ENCODE measurements at regions not wholly inside any gene's neighbourhood (a gene's known extent, or its start where the extent isn't known, plus 50 kb on each side); places are given as distances from the start of the nearest gene placed in this dataset.

GRCh38 chr15:45743426-45744235 is 108.8 kb downstream of the SQOR start:
- DNase-seq (ENCODE audit: low read depth) = no peak

DNA sequence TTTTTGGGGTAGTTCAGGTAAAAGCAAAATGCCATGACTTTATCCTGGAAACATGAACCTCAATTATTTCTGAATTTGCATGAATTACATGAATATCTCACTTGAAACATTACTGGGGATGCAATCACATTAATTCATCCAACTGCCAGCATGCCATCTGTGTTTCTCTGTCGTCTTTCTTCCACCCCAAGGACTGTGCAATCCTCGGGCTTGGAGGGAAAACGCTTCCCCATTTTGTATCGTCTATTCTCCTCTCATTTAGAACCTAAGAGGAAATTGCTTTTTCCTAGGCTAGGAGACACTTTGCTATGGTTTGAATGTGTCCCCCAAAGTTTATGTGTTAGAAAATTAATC is 109.4 kb downstream of the SQOR start:
- DNase-seq (ENCODE audit: low read depth) = no peak

DNA sequence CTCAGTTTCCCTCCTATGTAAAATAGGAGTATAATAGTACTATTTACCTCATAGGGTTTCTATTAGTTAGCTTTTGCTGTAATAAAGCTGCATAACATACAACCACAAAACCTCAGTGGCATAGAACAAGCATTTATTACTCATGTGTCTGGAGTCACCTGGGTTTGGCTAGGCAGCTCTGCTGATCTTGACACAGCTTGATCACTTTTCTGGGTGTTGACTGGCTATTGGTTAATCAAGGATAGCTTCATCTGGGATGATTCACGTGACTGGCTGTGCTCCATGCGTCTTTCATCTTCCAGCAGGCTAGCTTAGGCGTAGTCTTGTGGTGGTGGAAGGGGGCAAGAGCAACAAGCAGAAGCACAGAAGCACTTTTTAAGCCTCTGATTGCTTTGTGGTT is 112.6 kb downstream of the SQOR start:
- DNase-seq (ENCODE audit: low read depth) = no peak

DNA sequence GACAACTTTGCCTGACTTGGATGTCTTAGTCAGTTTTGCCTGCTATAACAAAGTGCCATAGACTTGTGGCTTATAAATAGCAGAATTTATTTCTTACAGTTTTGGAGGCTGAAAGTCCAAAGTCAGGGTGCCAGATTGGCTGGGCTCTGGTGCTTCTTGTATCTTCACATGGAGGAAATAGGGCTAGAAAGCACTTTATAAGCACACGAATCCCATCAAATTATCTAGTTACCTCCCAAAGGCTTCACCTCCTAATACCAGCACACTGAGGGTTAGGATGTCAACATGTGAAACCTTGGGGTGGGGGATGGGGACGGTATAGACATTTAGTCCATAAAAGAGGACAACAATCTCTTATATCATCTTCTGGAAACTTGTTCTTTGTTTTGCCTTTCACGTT is 116.8 kb downstream of the SQOR start:
- no peak for DNase-seq (ENCODE audit: low read depth)

- no peak for DNase-seq (ENCODE audit: low read depth)
These were observed 125.1 kb downstream of the SQOR start for GRCh38 chr15:45759936-45760335.

GRCh38 chr15:45762726-45763125 is 127.9 kb downstream of the SQOR start:
- DNase-seq (ENCODE audit: low read depth) = no peak

- DNase-seq (ENCODE audit: low read depth) = no peak
These were observed 128.5 kb downstream of the SQOR start for GRCh38 chr15:45763170-45763869.

DNA sequence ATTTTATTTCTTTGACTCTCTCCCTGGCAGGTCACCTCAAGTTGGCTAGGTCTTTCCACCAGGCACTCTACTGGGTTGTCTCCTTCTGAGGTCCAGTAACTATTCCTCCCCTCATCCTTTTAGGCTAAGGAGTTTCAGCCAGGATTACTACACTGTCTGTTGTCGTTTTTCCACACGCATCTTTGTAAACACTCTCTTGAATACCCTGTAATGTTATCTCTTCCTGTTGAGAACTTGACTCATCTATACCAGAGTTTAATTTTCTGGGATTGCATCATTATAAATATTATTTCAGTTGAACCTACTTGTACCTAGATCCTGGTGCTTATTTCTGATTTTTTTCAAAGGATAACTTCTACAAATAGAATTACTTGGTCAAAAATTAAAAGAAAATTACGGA is 138.3 kb downstream of the SQOR start:
- no peak for DNase-seq (ENCODE audit: low read depth)

DNA sequence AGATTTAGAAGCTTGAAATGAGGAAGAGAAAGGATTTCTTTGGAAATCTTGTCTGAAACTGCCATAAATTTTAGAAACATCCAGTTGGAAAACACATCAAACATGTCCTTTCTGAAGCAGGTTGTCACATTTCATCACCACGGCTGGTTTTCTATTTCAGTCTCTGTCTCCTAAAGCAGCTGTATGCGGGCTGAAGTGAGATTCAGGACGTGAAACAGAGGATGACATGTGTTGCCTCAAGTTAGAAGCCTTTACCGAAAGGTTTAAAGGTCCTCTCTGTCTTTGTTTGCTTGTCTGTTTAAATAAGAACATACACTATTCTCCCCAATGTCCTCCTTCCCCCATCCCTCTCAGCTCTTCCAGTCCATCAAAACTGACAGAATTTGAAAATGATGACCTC is 141.9 kb downstream of the SQOR start:
- no peak for DNase-seq (ENCODE audit: low read depth)

GRCh38 chr15:45777781-45778180 is 143.0 kb downstream of the SQOR start:
- DNase-seq (ENCODE audit: low read depth) = no peak

DNA sequence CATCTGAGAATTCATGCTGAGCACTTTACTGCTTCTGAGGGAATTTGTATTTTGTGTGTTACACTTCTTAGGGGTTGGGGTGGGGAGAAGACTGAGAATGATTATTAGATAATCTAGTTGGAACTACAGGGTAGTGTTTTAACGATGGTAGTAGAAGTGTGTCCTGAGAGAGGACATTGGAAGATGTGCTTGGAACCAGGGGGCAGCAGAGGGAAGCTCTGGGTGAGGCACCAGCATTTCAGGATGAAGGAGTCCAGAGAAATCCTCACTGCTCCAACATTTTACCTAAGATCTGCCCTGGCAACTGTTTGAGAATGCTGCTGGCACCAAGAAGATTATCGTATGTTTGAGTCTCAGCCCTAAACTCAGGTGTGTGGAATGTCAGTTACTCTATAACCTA is 145.5 kb downstream of the SQOR start:
- DNase-seq (ENCODE audit: low read depth) = no peak

GRCh38 chr15:45784656-45785055 is 149.8 kb downstream of the SQOR start:
- no peak for DNase-seq (ENCODE audit: low read depth)

DNA sequence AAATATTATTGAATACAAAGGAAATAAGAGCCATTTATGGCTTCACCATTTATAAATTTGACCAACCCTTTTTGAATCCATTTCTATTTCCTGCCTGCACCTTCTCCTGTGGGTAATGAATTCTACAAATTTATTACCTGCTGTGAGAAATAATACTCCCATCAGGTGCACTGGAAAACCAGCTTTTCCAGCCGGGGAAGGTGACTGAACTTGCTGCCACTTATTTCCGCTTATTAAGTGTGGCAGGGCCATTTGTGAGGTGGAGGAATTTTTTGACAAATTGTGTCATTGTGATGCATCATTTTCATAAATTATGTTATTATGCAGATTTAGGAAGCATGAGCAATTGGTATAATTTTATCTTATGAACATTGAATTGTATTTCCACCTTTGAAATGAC is 151.1 kb downstream of the SQOR start:
- DNase-seq (ENCODE audit: low read depth) = no peak

- DNase-seq (ENCODE audit: low read depth) = no peak
These were observed 155.6 kb downstream of the SQOR start for GRCh38 chr15:45790325-45790943.

DNA sequence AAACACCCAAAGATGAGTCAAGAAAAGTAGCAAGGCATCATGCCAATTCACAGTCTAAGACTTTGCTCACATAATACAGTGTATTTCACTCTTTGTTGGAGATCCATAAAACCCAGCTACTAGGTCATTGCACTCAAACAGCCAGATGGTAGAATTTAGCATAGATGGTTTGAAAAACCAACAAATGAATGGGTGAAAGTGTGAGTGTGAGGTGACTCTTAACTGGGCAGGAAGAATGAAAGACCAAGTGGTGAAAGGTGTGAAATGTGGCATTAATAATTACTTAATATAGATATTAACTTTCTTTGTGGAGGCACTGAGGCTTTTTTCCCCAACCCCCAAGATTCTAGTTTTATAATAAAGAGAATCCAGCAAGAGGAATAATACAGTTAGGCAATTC is 159.5 kb downstream of the SQOR start:
- no peak for DNase-seq (ENCODE audit: low read depth)

GRCh38 chr15:45794712-45795439 is 160.0 kb downstream of the SQOR start:
- DNase-seq (ENCODE audit: low read depth) = no peak

DNA sequence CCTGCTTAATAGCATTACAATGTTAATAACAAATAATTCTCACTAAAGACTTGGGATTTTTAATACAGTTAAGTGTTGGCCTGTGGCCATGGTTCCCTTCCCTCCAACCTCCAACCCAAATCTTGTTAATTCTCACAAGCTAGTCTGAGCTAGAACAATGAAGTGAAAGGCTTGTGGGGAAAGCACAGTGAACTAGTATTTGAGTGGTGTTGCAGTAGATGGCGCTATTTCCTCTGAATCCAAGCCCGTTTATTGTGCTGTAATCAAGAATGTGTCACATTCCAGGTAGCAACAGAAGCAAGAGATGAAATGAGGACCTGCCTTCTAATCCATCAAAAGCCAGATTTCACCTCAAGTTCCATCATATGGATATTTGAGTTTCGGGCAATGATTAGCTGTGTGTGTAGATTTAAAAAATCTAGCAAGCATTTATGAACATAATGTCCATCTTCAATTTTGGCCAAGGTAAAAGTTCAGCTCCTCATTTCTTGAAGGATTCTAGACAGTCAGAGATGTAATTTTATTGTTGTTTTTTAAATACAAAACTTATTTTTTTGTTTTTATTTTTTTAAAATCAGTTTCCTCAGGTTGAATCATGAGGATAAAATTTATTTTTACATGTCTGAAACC is 160.7 kb downstream of the SQOR start:
- DNase-seq (ENCODE audit: low read depth) = no peak

- no peak for DNase-seq (ENCODE audit: low read depth)
These were observed 161.6 kb downstream of the SQOR start for GRCh38 chr15:45796433-45796832.

- DNase-seq (ENCODE audit: low read depth) = no peak
These were observed 164.7 kb downstream of the SQOR start for GRCh38 chr15:45799508-45799907.

DNA sequence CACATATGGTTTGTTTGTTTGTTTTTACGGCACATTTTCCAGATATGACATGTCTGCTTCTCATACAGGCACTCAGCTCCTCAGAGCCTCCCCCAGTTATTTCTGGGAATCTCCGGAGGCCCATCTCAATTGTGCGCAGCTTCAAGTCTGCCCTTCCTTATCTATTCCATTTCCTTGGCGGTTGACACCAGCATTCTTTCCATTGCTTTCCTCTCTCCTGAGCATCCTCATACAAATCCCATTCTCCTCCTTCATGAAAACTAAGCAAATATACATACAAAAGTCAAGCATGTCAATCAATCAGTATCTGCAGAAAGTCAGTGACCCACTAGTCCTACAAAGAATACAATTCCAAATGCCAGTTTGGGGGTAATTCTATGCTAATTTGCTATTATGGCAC is 166.7 kb downstream of the SQOR start:
- no peak for DNase-seq (ENCODE audit: low read depth)

- no peak for DNase-seq (ENCODE audit: low read depth)
These were observed 167.3 kb downstream of the SQOR start for GRCh38 chr15:45802140-45802539.

GRCh38 chr15:45804028-45804427 is 169.2 kb downstream of the SQOR start:
- no peak for DNase-seq (ENCODE audit: low read depth)
